Lower lobe of right lung (tissue), 2 donors: ENCODE measurements at regions not wholly inside any gene's neighbourhood (a gene's known extent, or its start where the extent isn't known, plus 50 kb on each side); places are given as distances from the start of the nearest gene placed in this dataset.
"Not testable (repeated sequence)": the region's sequence is repeated elsewhere in the genome, so short reads cannot be mapped to it uniquely, and the experiment has no call there.

ENCODE experiments used
- ATAC-seq, 2 donors: fragments of 200-7000 bp; cut with Tn5 transposase; one replicate each; pipeline ENCODE4 v1.9.1; 2020 to 2022; ENCODE audit warnings: mild to moderate bottlenecking in 2 of 2, moderate library complexity in 2 of 2
- DNase-seq: peaks from one replicate; pipeline ENCODE4 v3.0.0-alpha.2; 2020
- H3K27ac ChIP-seq: fragments of 200-600 bp; one replicate; pipeline ENCODE4 v1.8.0; 2022
- H3K27me3 ChIP-seq: fragments of 200-600 bp; one replicate; pipeline ENCODE4 v1.8.0; 2022; ENCODE audit warnings: low read depth
- H3K36me3 ChIP-seq: fragments of 200-600 bp; one replicate; pipeline ENCODE4 v1.8.0; 2022; ENCODE audit warnings: mild to moderate bottlenecking
- H3K4me1 ChIP-seq: fragments of 200-600 bp; one replicate; pipeline ENCODE4 v1.8.0; 2022
- H3K4me3 ChIP-seq: fragments of 200-600 bp; one replicate; pipeline ENCODE4 v1.8.0; 2022; ENCODE audit warnings: mild to moderate bottlenecking
- H3K9me3 ChIP-seq: fragments of 200-600 bp; one replicate; pipeline ENCODE4 v1.8.0; 2022
- CTCF ChIP-seq: fragments of 200-600 bp; IDR thresholded peaks from one replicate; pipeline ENCODE4 v1.8.0; 2022; ENCODE audit warnings: antibody characterized with exemption, mild to moderate bottlenecking
- intact Hi-C: fragments of 100-400 bp; cut with DNase I; formaldehyde crosslinking; loops from one replicate; pipeline ENCODE4 v1.11.0; 2022
- donor health status: DM: no; HTN: yes; CAD: no; lungs with severe emphysema.

GRCh38 chr14:92241966-92242595, 80.9 kb upstream of the SLC24A4 start:
- Histone ChIP-seq H3K9me3 (peaks cover 10% of the 10 kb centered on the region), H3K27ac (no peak overlapping the region), H3K27me3 (no peaks in the 10 kb centered on the region), H3K4me3 (no peak overlapping the region), H3K4me1 (no peaks in the 10 kb centered on the region), H3K36me3 (no peaks in the 10 kb centered on the region)
- ATAC-seq, result no peak
- TF ChIP-seq CTCF, result no peak
- no peak for DNase-seq
- intact Hi-C loops, result no loop called here

GRCh38 chr14:92244805-92245204, 78.2 kb upstream of the SLC24A4 start:
- no peaks in the 10 kb centered on the region for H3K4me1 ChIP-seq

GRCh38 chr14:92247341-92247740, 75.6 kb upstream of the SLC24A4 start:
- H3K36me3 ChIP-seq, result no peaks in the 10 kb centered on the region
- DNase-seq (no peak), ATAC-seq (peak in 1 of 2 donors; percentile 71)
- H3K27me3 ChIP-seq, result no peaks in the 10 kb centered on the region
- no peak for TF ChIP-seq CTCF
- no peak overlapping the region for H3K4me3 ChIP-seq
- no peaks in the 10 kb centered on the region for H3K4me1 ChIP-seq
- intact Hi-C loops, result no loop called here
- no peak overlapping the region for H3K27ac ChIP-seq
- peaks cover 10% of the 10 kb centered on the region for H3K9me3 ChIP-seq

More at GRCh38 chr14:92244805-92245204, 78.2 kb upstream of the SLC24A4 start:
- peaks cover 10% of the 10 kb centered on the region for H3K9me3 ChIP-seq
- no peaks in the 10 kb centered on the region for H3K27me3 ChIP-seq
- H3K27ac ChIP-seq, result no peak overlapping the region
- DNase-seq, result no peak
- no peaks in the 10 kb centered on the region for H3K36me3 ChIP-seq
- ATAC-seq, result no peak
- no peak for TF ChIP-seq CTCF
- intact Hi-C loops, result no loop called here
- no peak overlapping the region for H3K4me3 ChIP-seq

- DNase-seq (no peak), ATAC-seq (peak; percentile 17 to 21)
- Histone ChIP-seq H3K36me3 (no peaks in the 10 kb centered on the region), H3K4me1 (no peaks in the 10 kb centered on the region), H3K9me3 (peaks cover 10% of the 10 kb centered on the region), H3K27me3 (no peaks in the 10 kb centered on the region), H3K4me3 (no peak overlapping the region), H3K27ac (no peak overlapping the region)
- intact Hi-C loops, result no loop called here
- TF ChIP-seq CTCF, result no peak
Observed at GRCh38 chr14:92247947-92248346, 75.0 kb upstream of the SLC24A4 start.

GRCh38 chr14:92248696-92249095, 74.3 kb upstream of the SLC24A4 start:
- Histone ChIP-seq H3K9me3 (peaks cover 10% of the 10 kb centered on the region), H3K27me3 (no peaks in the 10 kb centered on the region), H3K36me3 (no peaks in the 10 kb centered on the region), H3K4me1 (no peaks in the 10 kb centered on the region), H3K27ac (no peak overlapping the region), H3K4me3 (no peak overlapping the region)
- ATAC-seq (peak in 1 of 2 donors; percentile 59), DNase-seq (no peak)
- no peak for TF ChIP-seq CTCF
- intact Hi-C loops, result no loop called here

- intact Hi-C loops, DNase-seq: not testable (repeated sequence)
- peak in 1 of 2 donors; percentile 31 for ATAC-seq
Observed at GRCh38 chr14:92250366-92250765, 72.6 kb upstream of the SLC24A4 start.

More at GRCh38 chr14:92250366-92250765, 72.6 kb upstream of the SLC24A4 start:
- H3K4me1 ChIP-seq, H3K4me3 ChIP-seq, H3K9me3 ChIP-seq, H3K27ac ChIP-seq, H3K36me3 ChIP-seq, H3K27me3 ChIP-seq: not testable (repeated sequence)
